ENCODE measurements at regions not wholly inside any gene's neighbourhood (a gene's known extent, or its start where the extent isn't known, plus 50 kb on each side); places are given as distances from the start of the nearest gene placed in this dataset.

GRCh38 chrX:848386-848785, 217.8 kb downstream of the SHOX start:
- BruUV-seq (replicated peaks): no TSS peak
- intact Hi-C loops (cut with micrococcal nuclease) (no loop called here), dilution Hi-C loops (cut with HindIII; ENCODE audit: low sequenced_read_pairs, unreplicated experiment) (no loop called here), in situ Hi-C loops (cut with MboI; ENCODE audit: low sequenced_read_pairs) (no loop called here)
- H3K23ac ChIP-seq (ENCODE audit: low read depth, low read length): no peak overlapping the region
- H3K56ac ChIP-seq (ENCODE audit: extremely low read depth, insufficient read depth, low read length): no peak overlapping the region
- H3K4me1 ChIP-seq (ENCODE audit: control insufficient read depth, insufficient read depth, low read length): no peaks in the 10 kb centered on the region
- POLR2A ChIA-PET (ENCODE audit: unreplicated experiment): no interaction called here
- no peak overlapping the region for H2BK15ac ChIP-seq (ENCODE audit: low read depth, low read length)
- H2AK5ac ChIP-seq (ENCODE audit: low read depth, low read length): no peak overlapping the region
- no peak overlapping the region for H3K4me3 ChIP-seq (ENCODE audit: insufficient read depth, low read depth, low read length)
- H3K4me2 ChIP-seq (ENCODE audit: low read depth, low read length): no peak overlapping the region
- no peak overlapping the region for H3K18ac ChIP-seq (ENCODE audit: low read depth, low read length)
- TF ChIP-seq MAFK (IDR thresholded peaks at IDR 0.05; ENCODE audit: low read depth, low read length) (no peak), USF2 (IDR thresholded peaks at IDR 0.05; ENCODE audit: low read depth, low read length) (no peak), MXI1 (IDR thresholded peaks at IDR 0.05; ENCODE audit: borderline replicate concordance, low read depth, low read length) (no peak)
- H2BK20ac ChIP-seq (ENCODE audit: low read depth, low read length): no peak overlapping the region
- no peak overlapping the region for H3K27ac ChIP-seq (ENCODE audit: insufficient read depth, low read length)
- DNase-seq: no peak
- H3K4ac ChIP-seq (ENCODE audit: low read depth, low read length): no peak overlapping the region
- H3K27me3 ChIP-seq (ENCODE audit: control insufficient read depth, insufficient read depth, low read length): no peaks in the 10 kb centered on the region
- no peak overlapping the region for H2BK5ac ChIP-seq (ENCODE audit: low read depth, low read length, poor library complexity, severe bottlenecking)
- no peak overlapping the region for H4K5ac ChIP-seq (ENCODE audit: low read depth, low read length)
- CTCF ChIA-PET: no interaction called here
- H4K8ac ChIP-seq (ENCODE audit: low read depth in 2 of 2, low read length in 2 of 2): no peak overlapping the region
- 20% methylated on average over 1 of the region's 6 CpGs; no CpG with 5 or more reads in 1 of the 2 experiments for WGBS, 2 experiments (ENCODE audit: extremely low coverage in 2 of 2, insufficient read length in 1 of 2)
- H4K91ac ChIP-seq (ENCODE audit: insufficient read depth, low read depth, low read length): no peak overlapping the region
- no peak overlapping the region for H3K14ac ChIP-seq (replicated peaks; ENCODE audit: low read depth, low read length)
- peaks cover 10% of the 10 kb centered on the region for H3K9me3 ChIP-seq (ENCODE audit: control insufficient read depth, insufficient read depth, low read length)
- no peaks in the 10 kb centered on the region for H4K20me1 ChIP-seq (ENCODE audit: insufficient read depth, low read length)
- H2BK120ac ChIP-seq (ENCODE audit: low read depth, low read length): no peak overlapping the region
- H3K9ac ChIP-seq (ENCODE audit: low read depth, low read length): no peak overlapping the region
- no peaks in the 10 kb centered on the region for H3K9me1 ChIP-seq (ENCODE audit: insufficient read depth, low read length)
- no peaks in the 10 kb centered on the region for H3K36me3 ChIP-seq (ENCODE audit: control insufficient read depth, insufficient read depth, low read length)
- no peak for ATAC-seq (ENCODE audit: low read depth)
- H2AK9ac ChIP-seq (replicated peaks; ENCODE audit: low read depth, low read length, poor library complexity): no peak overlapping the region
- no peaks in the 10 kb centered on the region for H3K79me1 ChIP-seq (ENCODE audit: low read depth in 1 of 2, low read length in 2 of 2)
- H2AFZ ChIP-seq (replicated peaks; ENCODE audit: low read length, poor library complexity): no peak overlapping the region
